ENCODE measurements at regions not wholly inside any gene's neighbourhood (a gene's known extent, or its start where the extent isn't known, plus 50 kb on each side); places are given as distances from the start of the nearest gene placed in this dataset.
"Not testable (repeated sequence)": the region's sequence is repeated elsewhere in the genome, so short reads cannot be mapped to it uniquely, and the experiment has no call there.

GRCh38 chr4:129998436-129999150, 902.6 kb downstream of the C4orf33 start:
- H3K27ac ChIP-seq = no peak overlapping the region
- H3K27me3 ChIP-seq (ENCODE audit: low read depth) = no peaks in the 10 kb centered on the region
- ATAC-seq (no peak), DNase-seq (no peak)
- H3K36me3 ChIP-seq = no peaks in the 10 kb centered on the region
- intact Hi-C loops (cut with DNase I) = no loop called here
- H3K4me3 ChIP-seq = no peak overlapping the region
- H3K9me3 ChIP-seq = no peaks in the 10 kb centered on the region
- H3K4me1 ChIP-seq = no peaks in the 10 kb centered on the region
- no peak for TF ChIP-seq CTCF (IDR thresholded peaks at IDR 0.05)

GRCh38 chr4:129999156-129999555, 903.2 kb downstream of the C4orf33 start:
- H3K4me3 ChIP-seq = no peak overlapping the region
- intact Hi-C loops (cut with DNase I) = no loop called here
- DNase-seq (no peak), ATAC-seq (no peak)
- no peaks in the 10 kb centered on the region for H3K4me1 ChIP-seq
- no peak overlapping the region for H3K27ac ChIP-seq
- no peaks in the 10 kb centered on the region for H3K27me3 ChIP-seq (ENCODE audit: low read depth)
- TF ChIP-seq CTCF (IDR thresholded peaks at IDR 0.05) = no peak
- H3K9me3 ChIP-seq = no peaks in the 10 kb centered on the region
- no peaks in the 10 kb centered on the region for H3K36me3 ChIP-seq

DNA sequence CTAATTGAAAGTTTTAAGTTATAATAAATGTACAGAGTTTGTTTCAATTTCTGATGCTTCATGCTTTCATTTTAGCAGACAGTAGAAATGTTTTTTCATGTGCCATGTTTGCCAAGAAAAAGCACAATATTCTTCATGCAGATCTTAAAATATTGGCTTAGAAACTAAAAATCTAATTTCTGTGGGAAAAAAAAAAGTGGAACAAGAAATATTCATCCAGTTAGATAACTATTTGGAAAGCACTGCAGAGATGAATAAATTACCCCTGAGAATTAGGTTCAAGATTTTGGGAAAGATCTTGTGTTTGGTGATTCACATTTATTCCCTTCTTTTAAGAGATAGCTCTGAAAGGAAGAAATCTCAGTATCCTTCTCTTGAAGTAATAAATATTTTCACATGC, 912.5 kb downstream of the C4orf33 start:
- H3K4me1 ChIP-seq = no peaks in the 10 kb centered on the region
- ATAC-seq (no peak), DNase-seq (no peak)
- TF ChIP-seq CTCF (IDR thresholded peaks at IDR 0.05) = no peak
- H3K27ac ChIP-seq = no peak overlapping the region
- H3K27me3 ChIP-seq (ENCODE audit: low read depth) = no peaks in the 10 kb centered on the region
- no peaks in the 10 kb centered on the region for H3K9me3 ChIP-seq
- no peaks in the 10 kb centered on the region for H3K36me3 ChIP-seq
- intact Hi-C loops (cut with DNase I) = no loop called here
- no peak overlapping the region for H3K4me3 ChIP-seq

DNA sequence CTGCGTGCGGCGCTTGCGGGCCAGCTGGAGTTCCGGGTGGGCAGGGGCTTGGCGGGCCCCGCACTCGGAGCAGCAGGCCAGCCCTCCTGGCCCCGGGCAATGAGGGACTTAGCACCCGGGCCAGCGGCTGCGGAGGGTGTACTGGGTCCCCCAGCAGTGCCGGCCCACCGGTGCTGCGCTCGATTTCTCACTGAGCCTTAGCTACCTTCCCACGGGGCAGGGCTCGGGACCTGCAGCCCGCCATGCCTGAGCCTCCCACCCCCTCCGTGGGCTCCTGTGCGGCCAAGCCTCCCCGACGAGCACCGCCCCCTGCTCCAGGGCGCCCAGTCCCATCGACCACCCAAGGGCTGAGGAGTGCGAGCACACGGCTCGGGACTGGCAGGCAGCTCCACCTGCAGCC, 916.9 kb downstream of the C4orf33 start:
- H3K27me3 ChIP-seq (ENCODE audit: low read depth); H3K27ac ChIP-seq; ATAC-seq; intact Hi-C loops (cut with DNase I); H3K4me1 ChIP-seq; H3K36me3 ChIP-seq; H3K9me3 ChIP-seq; DNase-seq; H3K4me3 ChIP-seq: not testable (repeated sequence)

DNA sequence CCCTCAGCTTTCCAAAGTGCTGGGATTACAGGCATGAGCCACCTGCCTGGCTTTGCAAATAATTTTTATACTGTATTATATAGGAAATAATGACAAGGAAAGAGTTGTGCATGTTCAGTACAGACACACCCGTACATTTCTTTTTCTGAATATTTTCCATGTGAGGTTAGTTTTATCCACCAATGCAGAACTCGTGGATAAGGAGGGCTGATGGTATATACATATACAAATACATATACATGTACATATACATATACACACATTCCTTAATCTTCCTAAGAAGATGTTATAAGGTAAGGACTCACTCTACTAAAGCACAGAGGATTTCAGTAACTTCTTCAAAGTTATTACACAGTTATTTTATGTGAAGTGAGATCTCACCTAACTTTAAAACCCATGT, 925.8 kb downstream of the C4orf33 start:
- Histone ChIP-seq H3K27ac (no peak overlapping the region), H3K4me3 (no peak overlapping the region), H3K4me1 (no peaks in the 10 kb centered on the region), H3K9me3 (no peaks in the 10 kb centered on the region), H3K27me3 (ENCODE audit: low read depth) (no peaks in the 10 kb centered on the region), H3K36me3 (no peaks in the 10 kb centered on the region)
- no peak for TF ChIP-seq CTCF (IDR thresholded peaks at IDR 0.05)
- no peak for ATAC-seq
- intact Hi-C loops (cut with DNase I) = no loop called here
- DNase-seq = no peak

DNA sequence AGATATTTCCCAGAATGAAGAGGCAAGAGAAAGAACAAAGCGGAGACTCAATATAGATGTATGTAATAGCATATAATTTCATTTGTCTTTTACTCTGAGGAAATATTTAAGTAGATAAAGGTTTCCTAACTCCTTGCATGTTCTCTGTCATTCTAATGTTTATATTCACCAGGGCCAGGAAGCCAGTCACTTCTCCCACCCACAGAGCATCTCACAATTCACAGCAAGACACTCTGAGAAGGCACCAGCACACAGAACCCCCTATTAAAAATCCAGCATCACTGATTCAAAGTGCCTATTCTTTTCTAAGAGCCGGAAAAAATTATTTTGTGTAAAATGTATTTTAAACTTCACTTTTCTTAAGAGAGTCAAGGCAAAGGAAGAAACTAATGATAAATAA, 927.1 kb downstream of the C4orf33 start:
- Histone ChIP-seq H3K27ac (no peak overlapping the region), H3K36me3 (no peaks in the 10 kb centered on the region), H3K4me1 (no peaks in the 10 kb centered on the region), H3K4me3 (no peak overlapping the region), H3K9me3 (no peaks in the 10 kb centered on the region), H3K27me3 (ENCODE audit: low read depth) (no peaks in the 10 kb centered on the region)
- no peak for TF ChIP-seq CTCF (IDR thresholded peaks at IDR 0.05)
- DNase-seq (no peak), ATAC-seq (no peak)
- intact Hi-C loops (cut with DNase I) = no loop called here

All from lower lobe of right lung (tissue), 2 donors.